ENCODE measurements at regions not wholly inside any gene's neighbourhood (a gene's known extent, or its start where the extent isn't known, plus 50 kb on each side); places are given as distances from the start of the nearest gene placed in this dataset.
"Not testable (repeated sequence)": the region's sequence is repeated elsewhere in the genome, so short reads cannot be mapped to it uniquely, and the experiment has no call there.

DNA sequence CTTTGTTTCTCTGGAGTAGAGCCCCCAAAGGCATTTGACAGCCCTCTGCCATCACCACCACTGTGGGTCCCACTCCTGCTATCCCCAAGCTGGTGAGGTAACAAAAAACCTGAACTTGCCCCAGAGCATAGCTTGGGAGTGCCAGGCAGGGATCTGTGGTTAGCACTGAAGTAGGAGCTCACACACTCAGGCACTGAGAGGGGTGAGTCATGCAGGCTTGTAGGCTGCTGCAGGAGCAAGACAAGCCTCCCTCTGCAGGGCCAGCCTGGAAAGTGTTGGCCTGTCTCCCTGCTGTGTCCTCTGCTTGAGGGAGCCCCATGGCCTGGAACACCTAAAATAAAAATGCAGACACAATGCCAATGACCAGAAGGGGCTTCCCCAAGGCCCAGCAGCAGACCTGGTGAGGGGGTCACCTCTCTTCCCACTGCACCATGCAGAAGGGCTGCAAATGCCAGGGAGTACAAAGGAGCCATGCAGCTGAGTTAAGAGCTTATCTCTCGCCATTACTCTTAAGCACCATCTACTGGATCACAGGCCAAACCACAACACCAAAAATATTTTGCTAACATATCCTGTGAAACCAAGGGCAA is 108.9 kb upstream of the POGK start:
- no peak for TF ChIP-seq CTCF (conservative IDR thresholded peaks at IDR 0.05; ENCODE audit: low read length)
- no peak overlapping the region for H3K4me3 ChIP-seq (ENCODE audit: low read length)
- DNase-seq (ENCODE audit: low read depth), result peak; percentile 2

DNA sequence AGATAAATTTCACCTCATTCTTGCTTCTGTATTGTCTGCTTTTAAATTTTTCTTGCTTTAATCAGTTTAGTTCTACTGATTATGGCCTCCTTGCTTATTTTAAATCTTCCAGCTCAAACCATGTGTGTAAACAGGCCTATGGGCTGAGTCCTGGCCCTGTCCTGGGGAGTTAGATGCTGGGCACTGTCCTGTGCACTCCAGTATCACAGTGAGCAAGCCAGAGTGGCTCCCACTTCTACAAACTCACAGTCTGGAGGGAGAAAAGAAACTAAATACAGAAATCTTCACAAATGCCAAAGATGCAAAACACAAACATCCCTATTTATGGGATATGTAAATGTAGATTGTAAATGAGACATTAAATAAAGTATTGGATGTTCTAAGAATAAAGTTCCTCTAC is 101.1 kb upstream of the POGK start:
- no peak for DNase-seq (ENCODE audit: low read depth)
- no peak for TF ChIP-seq CTCF (conservative IDR thresholded peaks at IDR 0.05; ENCODE audit: low read length)
- no peak overlapping the region for H3K4me3 ChIP-seq (ENCODE audit: low read length)

GRCh38 chr1:166738873-166739272 is 100.4 kb upstream of the POGK start:
- TF ChIP-seq CTCF (conservative IDR thresholded peaks at IDR 0.05; ENCODE audit: low read length), result no peak
- H3K4me3 ChIP-seq (ENCODE audit: low read length), result no peak overlapping the region
- DNase-seq (ENCODE audit: low read depth), result no peak

- DNase-seq (ENCODE audit: low read depth), result no peak
- H3K4me3 ChIP-seq (ENCODE audit: low read length), result no peak overlapping the region
- no peak for TF ChIP-seq CTCF (conservative IDR thresholded peaks at IDR 0.05; ENCODE audit: low read length)
Measured at GRCh38 chr1:166740668-166741276, 98.5 kb upstream of the POGK start.

GRCh38 chr1:166763318-166763717 is 76.0 kb upstream of the POGK start:
- H3K4me3 ChIP-seq (ENCODE audit: low read length), result no peak overlapping the region
- TF ChIP-seq CTCF (conservative IDR thresholded peaks at IDR 0.05; ENCODE audit: low read length), result no peak
- no peak for DNase-seq (ENCODE audit: low read depth)

DNA sequence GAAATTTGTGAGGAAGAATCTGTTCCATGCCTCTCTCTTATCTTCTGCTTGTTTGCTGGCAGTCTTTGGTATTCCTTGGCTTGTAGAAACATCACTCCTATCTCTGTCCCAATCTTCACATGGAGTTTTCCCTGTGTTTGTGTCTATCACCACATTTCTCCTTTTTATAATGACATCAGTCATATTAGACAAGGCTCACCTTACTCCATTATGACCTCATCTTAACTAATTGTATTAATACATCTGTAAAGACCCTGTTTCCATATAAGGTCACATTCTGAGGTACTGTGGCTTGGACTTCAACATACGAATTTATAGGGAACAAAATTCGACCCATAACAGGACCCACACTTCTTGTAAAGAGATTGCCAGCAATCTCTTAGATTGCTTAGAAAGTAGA is 72.3 kb upstream of the POGK start:
- no peak for TF ChIP-seq CTCF (conservative IDR thresholded peaks at IDR 0.05; ENCODE audit: low read length)
- no peak for DNase-seq (ENCODE audit: low read depth)
- no peak overlapping the region for H3K4me3 ChIP-seq (ENCODE audit: low read length)

GRCh38 chr1:166784646-166785045 is 54.6 kb upstream of the POGK start:
- not testable (repeated sequence) for DNase-seq (ENCODE audit: low read depth); H3K4me3 ChIP-seq (ENCODE audit: low read length)

All from AG10803 (cell line).